ENCODE measurements at regions not wholly inside any gene's neighbourhood (a gene's known extent, or its start where the extent isn't known, plus 50 kb on each side); places are given as distances from the start of the nearest gene placed in this dataset.

- TF ChIP-seq JUND (IDR thresholded peaks at IDR 0.05; ENCODE audit: low read depth): no peak
- no peak for DNase-seq (ENCODE audit: low read depth in 1 of 2, low spot score in 1 of 2)
- in situ Hi-C loops (cut with HindIII; ENCODE audit: low pct_unique_long_range_greater_than_20kb, low sequenced_read_pairs): no loop called here
Measured at GRCh38 chr6:156700440-156701057, 76.6 kb upstream of the ARID1B start.

DNA sequence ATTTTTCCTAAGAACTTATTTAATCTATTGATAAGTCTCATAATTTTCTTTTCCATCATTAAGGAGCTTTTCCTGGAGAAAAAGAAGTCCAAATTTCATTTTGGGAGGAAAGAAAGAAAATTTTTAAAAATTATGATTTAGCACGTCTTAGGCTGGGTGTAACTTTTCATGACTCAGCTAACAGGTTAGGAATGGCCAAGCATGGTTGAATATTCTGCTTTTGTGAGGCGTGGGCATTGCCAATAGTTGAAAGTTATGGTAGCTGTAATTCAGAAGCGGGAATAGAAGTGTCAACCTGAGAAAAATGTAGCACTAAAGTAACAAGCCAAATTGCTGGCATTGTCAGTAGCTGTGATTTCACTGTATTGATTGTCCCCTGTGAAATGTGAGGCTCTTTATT lies 77.2 kb upstream of the ARID1B start:
- DNase-seq (ENCODE audit: low read depth in 1 of 2, low spot score in 1 of 2): no peak
- TF ChIP-seq JUND (IDR thresholded peaks at IDR 0.05; ENCODE audit: low read depth): no peak
- in situ Hi-C loops (cut with HindIII; ENCODE audit: low pct_unique_long_range_greater_than_20kb, low sequenced_read_pairs): no loop called here

GRCh38 chr6:156699017-156699421 lies 78.2 kb upstream of the ARID1B start:
- no peak for DNase-seq (ENCODE audit: low read depth in 1 of 2, low spot score in 1 of 2)
- no peak for TF ChIP-seq JUND (IDR thresholded peaks at IDR 0.05; ENCODE audit: low read depth)
- in situ Hi-C loops (cut with HindIII; ENCODE audit: low pct_unique_long_range_greater_than_20kb, low sequenced_read_pairs): no loop called here

DNA sequence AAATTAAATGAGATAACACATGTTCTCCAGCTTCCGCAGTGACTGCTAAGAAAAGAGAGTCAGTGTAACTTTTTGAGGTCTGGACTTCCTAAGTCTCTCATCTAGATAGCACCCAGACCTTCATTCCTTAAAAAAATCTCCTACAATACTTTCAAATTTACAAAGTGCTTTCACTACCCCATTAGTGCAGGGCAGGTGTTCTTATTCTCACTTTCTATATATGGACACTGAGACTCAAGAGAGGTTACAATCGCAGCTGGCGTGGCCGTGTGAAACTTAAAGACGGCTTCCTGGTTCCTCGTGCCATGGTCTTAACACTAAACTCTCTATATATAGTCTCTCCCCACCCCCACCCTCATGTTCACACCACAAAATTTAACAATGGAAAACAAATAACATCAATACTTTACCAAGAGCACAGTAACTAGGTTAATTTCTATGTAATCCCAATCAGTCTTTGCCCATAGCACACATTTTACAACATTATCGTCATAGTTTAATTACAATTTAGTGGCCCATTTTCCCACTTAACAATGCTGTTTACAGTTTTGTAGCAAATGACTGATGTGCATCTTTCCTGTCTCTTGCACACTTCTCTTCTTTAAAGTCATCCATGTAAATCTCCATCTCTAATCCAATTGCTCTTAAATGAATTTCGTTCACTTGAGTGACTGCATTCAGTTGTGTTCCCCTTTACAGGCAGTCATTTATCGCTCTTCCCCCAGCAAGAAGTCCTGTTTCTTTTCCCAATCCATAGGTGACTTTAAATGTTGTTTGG lies 78.8 kb upstream of the ARID1B start:
- no peak for TF ChIP-seq JUND (IDR thresholded peaks at IDR 0.05; ENCODE audit: low read depth)
- no peak for DNase-seq (ENCODE audit: low read depth in 1 of 2, low spot score in 1 of 2)
- in situ Hi-C loops (cut with HindIII; ENCODE audit: low pct_unique_long_range_greater_than_20kb, low sequenced_read_pairs): no loop called here

DNA sequence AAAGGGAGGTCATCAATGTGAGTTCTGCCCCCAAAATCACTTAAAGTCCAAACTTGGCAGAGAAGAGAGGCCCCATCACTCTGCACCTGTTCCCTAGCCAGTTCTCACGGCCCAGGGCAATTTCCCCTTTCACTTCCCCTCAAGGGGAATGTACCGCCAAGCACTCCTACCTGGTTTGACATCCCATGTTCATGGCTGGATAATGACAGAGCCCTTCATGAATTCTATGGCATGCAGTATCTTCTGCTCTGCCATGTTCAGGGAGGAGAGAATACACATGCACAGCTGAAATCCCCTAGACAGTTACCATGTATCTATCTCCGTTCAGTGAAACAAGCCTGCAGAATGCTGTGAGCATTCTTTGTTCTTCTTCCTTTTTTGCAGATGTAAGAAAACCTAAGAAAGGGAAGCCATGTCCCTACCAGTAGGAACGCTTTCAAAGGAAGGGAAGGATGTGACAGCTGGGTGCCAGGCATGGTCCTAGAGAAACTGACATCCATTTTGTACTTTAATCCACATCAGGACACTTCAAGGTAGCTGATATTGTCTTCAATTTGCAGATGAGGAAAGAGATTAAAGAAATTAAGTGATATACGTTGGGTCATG lies 79.8 kb upstream of the ARID1B start:
- no peak for DNase-seq (ENCODE audit: low read depth in 1 of 2, low spot score in 1 of 2)
- TF ChIP-seq JUND (IDR thresholded peaks at IDR 0.05; ENCODE audit: low read depth): no peak
- in situ Hi-C loops (cut with HindIII; ENCODE audit: low pct_unique_long_range_greater_than_20kb, low sequenced_read_pairs): no loop called here

DNA sequence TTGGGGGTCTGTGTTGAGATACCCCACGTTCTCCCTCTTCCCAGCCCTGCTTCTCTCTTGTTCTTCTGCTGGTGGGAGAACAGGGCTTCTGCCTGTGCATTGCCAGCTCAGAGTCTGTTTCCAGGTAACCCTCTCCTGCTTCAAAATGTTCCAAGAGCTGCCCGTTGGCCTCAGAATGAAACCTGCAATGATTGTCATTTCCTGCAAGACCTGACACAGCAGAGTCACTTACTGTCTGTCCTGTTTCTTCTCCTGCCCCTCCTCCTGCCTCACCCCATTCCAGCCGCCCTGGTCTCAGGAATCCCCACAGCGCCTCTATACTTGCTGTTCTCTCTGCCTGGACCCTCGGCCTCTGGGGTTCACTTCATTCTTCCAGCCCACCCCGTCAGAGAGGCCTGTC lies 81.4 kb upstream of the ARID1B start:
- no peak for TF ChIP-seq JUND (IDR thresholded peaks at IDR 0.05; ENCODE audit: low read depth)
- in situ Hi-C loops (cut with HindIII; ENCODE audit: low pct_unique_long_range_greater_than_20kb, low sequenced_read_pairs): no loop called here
- no peak for DNase-seq (ENCODE audit: low read depth in 1 of 2, low spot score in 1 of 2)

GRCh38 chr6:156694679-156695078 lies 82.5 kb upstream of the ARID1B start:
- DNase-seq (ENCODE audit: low read depth in 1 of 2, low spot score in 1 of 2): no peak
- TF ChIP-seq JUND (IDR thresholded peaks at IDR 0.05; ENCODE audit: low read depth): no peak
- in situ Hi-C loops (cut with HindIII; ENCODE audit: low pct_unique_long_range_greater_than_20kb, low sequenced_read_pairs): no loop called here

GRCh38 chr6:156691018-156691417 lies 86.2 kb upstream of the ARID1B start:
- no peak for TF ChIP-seq JUND (IDR thresholded peaks at IDR 0.05; ENCODE audit: low read depth)
- no peak for DNase-seq (ENCODE audit: low read depth in 1 of 2, low spot score in 1 of 2)
- in situ Hi-C loops (cut with HindIII; ENCODE audit: low pct_unique_long_range_greater_than_20kb, low sequenced_read_pairs): no loop called here

GRCh38 chr6:156689656-156690055 lies 87.5 kb upstream of the ARID1B start:
- no peak for TF ChIP-seq JUND (IDR thresholded peaks at IDR 0.05; ENCODE audit: low read depth)
- DNase-seq (ENCODE audit: low read depth in 1 of 2, low spot score in 1 of 2): no peak
- in situ Hi-C loops (cut with HindIII; ENCODE audit: low pct_unique_long_range_greater_than_20kb, low sequenced_read_pairs): no loop called here

- TF ChIP-seq JUND (IDR thresholded peaks at IDR 0.05; ENCODE audit: low read depth): no peak
- no peak for DNase-seq (ENCODE audit: low read depth in 1 of 2, low spot score in 1 of 2)
- in situ Hi-C loops (cut with HindIII; ENCODE audit: low pct_unique_long_range_greater_than_20kb, low sequenced_read_pairs): no loop called here
Measured at GRCh38 chr6:156688620-156688971, 88.6 kb upstream of the ARID1B start.

- in situ Hi-C loops (cut with HindIII; ENCODE audit: low pct_unique_long_range_greater_than_20kb, low sequenced_read_pairs): no loop called here
- peak; percentile 23 to 60 for DNase-seq (ENCODE audit: low read depth in 1 of 2, low spot score in 1 of 2)
- TF ChIP-seq JUND (IDR thresholded peaks at IDR 0.05; ENCODE audit: low read depth): no peak
Measured at GRCh38 chr6:156687789-156688619, 89.2 kb upstream of the ARID1B start.

DNA sequence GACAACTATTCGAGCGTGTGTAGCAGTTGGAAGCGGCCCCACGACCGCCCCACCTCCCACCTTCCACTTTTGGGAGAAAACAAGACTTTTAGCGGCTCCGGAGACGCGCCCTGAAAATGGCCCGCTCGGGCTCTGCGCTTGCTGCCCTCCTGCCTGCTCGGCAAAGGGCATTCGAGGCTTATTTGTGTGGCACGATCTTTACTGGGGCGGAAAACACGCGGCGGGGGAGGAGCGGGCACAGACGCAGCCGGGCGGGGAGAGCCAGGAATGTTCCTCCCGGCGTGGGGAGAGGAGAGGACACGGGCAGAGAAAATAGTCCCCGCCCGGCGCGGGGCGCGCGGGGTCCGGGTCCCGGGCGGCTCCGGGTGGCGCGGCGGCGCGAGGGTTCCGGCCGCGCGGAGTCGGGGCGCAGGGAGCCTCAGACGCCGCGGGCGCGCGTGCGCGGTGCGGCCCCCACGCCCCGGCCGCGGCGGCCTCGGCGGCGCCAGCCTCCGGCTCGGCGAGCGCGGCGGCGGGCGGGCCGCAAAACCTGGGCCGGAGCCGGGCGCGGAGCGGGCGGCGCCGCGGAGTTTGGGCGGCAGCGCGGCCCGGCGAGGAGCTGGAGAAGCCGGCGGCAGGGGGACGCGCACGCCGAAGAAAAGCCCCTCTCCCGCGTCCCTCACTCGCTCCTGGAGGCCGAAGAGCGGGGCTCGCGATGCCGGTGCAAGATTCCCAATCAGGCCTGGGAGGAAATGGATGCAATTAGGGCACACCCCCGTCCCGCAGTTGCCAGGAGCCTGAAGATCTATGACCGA lies 90.0 kb upstream of the ARID1B start:
- no peak for TF ChIP-seq JUND (IDR thresholded peaks at IDR 0.05; ENCODE audit: low read depth)
- DNase-seq (ENCODE audit: low read depth in 1 of 2, low spot score in 1 of 2): peak; percentile 77 to 90
- in situ Hi-C loops (cut with HindIII; ENCODE audit: low pct_unique_long_range_greater_than_20kb, low sequenced_read_pairs): no loop called here

All from T47D (cell line).